UCSD-AML1 (cell line): ENCODE measurements at regions not wholly inside any gene's neighbourhood (a gene's known extent, or its start where the extent isn't known, plus 50 kb on each side); places are given as distances from the start of the nearest gene placed in this dataset.
"Not testable (repeated sequence)": the region's sequence is repeated elsewhere in the genome, so short reads cannot be mapped to it uniquely, and the experiment has no call there.

Experiments used
- DNase-seq: peaks from one replicate; lab custom pipeline; 2025; ENCODE audit not compliant: unreplicated experiment; lab: John Stamatoyannopoulos, UW

GRCh38 chr1:172795741-172796140 is 136.8 kb downstream of the FASLG start:
- no peak for DNase-seq

- DNase-seq: not testable (repeated sequence)
These were observed 140.9 kb downstream of the FASLG start for GRCh38 chr1:172799804-172800203.

GRCh38 chr1:172801771-172802322 is 142.9 kb downstream of the FASLG start:
- no peak for DNase-seq

- no peak for DNase-seq
These were observed 150.8 kb downstream of the FASLG start for GRCh38 chr1:172809750-172810149.

- no peak for DNase-seq
These were observed 151.7 kb downstream of the FASLG start for GRCh38 chr1:172810480-172811175.

- DNase-seq: no peak
These were observed 152.8 kb downstream of the FASLG start for GRCh38 chr1:172811694-172812093.

- no peak for DNase-seq
These were observed 153.2 kb downstream of the FASLG start for GRCh38 chr1:172812118-172812517.

- no peak for DNase-seq
These were observed 154.4 kb downstream of the FASLG start for GRCh38 chr1:172813330-172813729.

- no peak for DNase-seq
These were observed 155.5 kb downstream of the FASLG start for GRCh38 chr1:172814428-172814827.

GRCh38 chr1:172815740-172816139 is 156.8 kb downstream of the FASLG start:
- no peak for DNase-seq

GRCh38 chr1:172818841-172819527 is 160.1 kb downstream of the FASLG start:
- DNase-seq: no peak

GRCh38 chr1:172820475-172821158 is 161.7 kb downstream of the FASLG start:
- no peak for DNase-seq

- no peak for DNase-seq
These were observed 162.8 kb downstream of the FASLG start for GRCh38 chr1:172821609-172822274.

- DNase-seq: no peak
These were observed 164.0 kb downstream of the FASLG start for GRCh38 chr1:172822886-172823285.

- DNase-seq: no peak
These were observed 164.6 kb downstream of the FASLG start for GRCh38 chr1:172823534-172823933.

- DNase-seq: no peak
These were observed 165.3 kb downstream of the FASLG start for GRCh38 chr1:172824209-172824608.

GRCh38 chr1:172826096-172826741 is 167.3 kb downstream of the FASLG start:
- no peak for DNase-seq

GRCh38 chr1:172827301-172827700 is 168.4 kb downstream of the FASLG start:
- DNase-seq: no peak

GRCh38 chr1:172827841-172828240 is 168.9 kb downstream of the FASLG start:
- DNase-seq: no peak

GRCh38 chr1:172832006-172832725 is 173.3 kb downstream of the FASLG start:
- DNase-seq: no peak
